ENCODE measurements at regions not wholly inside any gene's neighbourhood (a gene's known extent, or its start where the extent isn't known, plus 50 kb on each side); places are given as distances from the start of the nearest gene placed in this dataset.

- 85 to 96% methylated on average over 1 of the region's 1 CpG for WGBS, 2 donors
- intact Hi-C loops (cut with DNase I; ENCODE audit: low total_unique reads), result no loop called here
- DNase-seq (ENCODE audit: low spot score in 2 of 2), result no peak
- TF ChIP-seq POLR2A (IDR thresholded peaks at IDR 0.05) (no peak), CTCF (IDR thresholded peaks at IDR 0.05) (no peak)
- no peak overlapping the region for H3K4me3 ChIP-seq (ENCODE audit: low read depth, poor library complexity, severe bottlenecking)
These were observed 85.6 kb upstream of the C1orf21 start for GRCh38 chr1:184301227-184301626.

- 90 to 98% methylated on average over 3 of the region's 3 CpGs for WGBS, 2 donors
- DNase-seq (ENCODE audit: low spot score in 2 of 2), result no peak
- intact Hi-C loops (cut with DNase I; ENCODE audit: low total_unique reads), result no loop called here
- TF ChIP-seq POLR2A (IDR thresholded peaks at IDR 0.05) (no peak), CTCF (IDR thresholded peaks at IDR 0.05) (no peak)
- H3K4me3 ChIP-seq (ENCODE audit: low read depth, poor library complexity, severe bottlenecking), result no peak overlapping the region
These were observed 84.5 kb upstream of the C1orf21 start for GRCh38 chr1:184302346-184302745.

- TF ChIP-seq POLR2A (IDR thresholded peaks at IDR 0.05) (no peak), CTCF (IDR thresholded peaks at IDR 0.05) (no peak)
These were observed 76.5 kb upstream of the C1orf21 start for GRCh38 chr1:184310157-184310819.

GRCh38 chr1:184311580-184311979 is 75.2 kb upstream of the C1orf21 start:
- H3K4me3 ChIP-seq (ENCODE audit: low read depth, poor library complexity, severe bottlenecking), result no peak overlapping the region
- 98 to 100% methylated on average over 2 of the region's 2 CpGs for WGBS, 2 donors
- intact Hi-C loops (cut with DNase I; ENCODE audit: low total_unique reads), result no loop called here
- DNase-seq (ENCODE audit: low spot score in 2 of 2), result no peak
- no peak for TF ChIP-seq CTCF (IDR thresholded peaks at IDR 0.05)
- TF ChIP-seq POLR2A (IDR thresholded peaks at IDR 0.05), result no peak

More at GRCh38 chr1:184310157-184310819, 76.5 kb upstream of the C1orf21 start:
- intact Hi-C loops (cut with DNase I; ENCODE audit: low total_unique reads), result no loop called here
- DNase-seq (ENCODE audit: low spot score in 2 of 2), result no peak
- WGBS, 2 donors, result 95 to 96% methylated on average over 1 of the region's 1 CpG
- H3K4me3 ChIP-seq (ENCODE audit: low read depth, poor library complexity, severe bottlenecking), result no peak overlapping the region

- H3K4me3 ChIP-seq (ENCODE audit: low read depth, poor library complexity, severe bottlenecking), result no peak overlapping the region
- peak in 1 of 2 donors; percentile 21 for DNase-seq (ENCODE audit: low spot score in 2 of 2)
- 56 to 60% methylated on average over 2 of the region's 2 CpGs for WGBS, 2 donors
- TF ChIP-seq CTCF (IDR thresholded peaks at IDR 0.05), result no peak
- no peak for TF ChIP-seq POLR2A (IDR thresholded peaks at IDR 0.05)
- intact Hi-C loops (cut with DNase I; ENCODE audit: low total_unique reads), result no loop called here
These were observed 71.6 kb upstream of the C1orf21 start for GRCh38 chr1:184315254-184315653.

GRCh38 chr1:184319879-184320278 is 67.0 kb upstream of the C1orf21 start:
- DNase-seq (ENCODE audit: low spot score in 2 of 2), result no peak
- H3K4me3 ChIP-seq (ENCODE audit: low read depth, poor library complexity, severe bottlenecking), result no peak overlapping the region
- intact Hi-C loops (cut with DNase I; ENCODE audit: low total_unique reads), result no loop called here
- 89 to 97% methylated on average over 3 of the region's 3 CpGs for WGBS, 2 donors
- TF ChIP-seq POLR2A (IDR thresholded peaks at IDR 0.05) (no peak), CTCF (IDR thresholded peaks at IDR 0.05) (no peak)
